CD4-positive, alpha-beta T cell (primary cell): ENCODE measurements at regions not wholly inside any gene's neighbourhood (a gene's known extent, or its start where the extent isn't known, plus 50 kb on each side); places are given as distances from the start of the nearest gene placed in this dataset.

ENCODE experiments used
- ATAC-seq: fragments of 200-7000 bp; cut with Tn5 transposase; one replicate; pipeline ENCODE4 v1.10.0; 2022; ENCODE audit warnings: mild to moderate bottlenecking; ENCODE audit not compliant: poor library complexity
- CTCF ChIA-PET: fragments of 350-600 bp; sonication (Branson Sonifier 250); formaldehyde crosslinking; loops from one replicate; lab custom pipeline; 2021; ENCODE audit warnings: antibody characterized with exemption, inconsistent platforms; lab: Charles Lee
- POLR2A ChIA-PET: fragments of 350-600 bp; sonication (Branson Sonifier 250); formaldehyde crosslinking; loops from one replicate; lab custom pipeline; 2021; ENCODE audit warnings: antibody characterized with exemption, inconsistent platforms; lab: Charles Lee
- DNase-seq, 14 experiments: peaks; one replicate each; pipeline ENCODE4 v3.0.0-alpha.2; 2013 to 2020; ENCODE audit warnings: mixed read lengths in 2 of 14
- H3K27ac ChIP-seq, 2 donors: one replicate each; pipeline versions ENCODE4 v1.5.1 to v1.7.0; 2013; ENCODE audit warnings: low read length in 2 of 2, low read depth in 1 of 2, mild to moderate bottlenecking in 1 of 2
- H3K27me3 ChIP-seq, 2 experiments: 1 replicate in 1 of 2; 2 replicates in 1 of 2; pipeline versions ENCODE4 v1.6.1 to v1.7.0; 2013; ENCODE audit warnings: low read length in 2 of 2, control low read depth in 1 of 2, mild to moderate bottlenecking in 1 of 2, moderate library complexity in 1 of 2; ENCODE audit not compliant: insufficient read depth in 2 of 2, control insufficient read depth in 1 of 2
- H3K36me3 ChIP-seq: one replicate; pipeline ENCODE4 v1.6.1; 2013; ENCODE audit warnings: low read length, control low read depth; ENCODE audit not compliant: insufficient read depth
- H3K4me1 ChIP-seq: one replicate; pipeline ENCODE4 v1.6.1; 2013; ENCODE audit warnings: low read length, control low read depth; ENCODE audit not compliant: insufficient read depth
- H3K4me3 ChIP-seq: one replicate; pipeline ENCODE4 v1.5.1; 2013; ENCODE audit warnings: mild to moderate bottlenecking, low read length, moderate library complexity
- H3K9me3 ChIP-seq, 2 experiments: 1 replicate in 1 of 2; 2 replicates in 1 of 2; pipeline versions ENCODE4 v1.6.1 to v1.7.0; 2013; ENCODE audit warnings: low read length in 2 of 2, mild to moderate bottlenecking in 2 of 2, control low read depth in 1 of 2, moderate library complexity in 1 of 2; ENCODE audit not compliant: control insufficient read depth in 1 of 2, insufficient read depth in 1 of 2
- H3K27ac Mint-ChIP-seq: one replicate; pipeline ENCODE4 v1.8.0; 2020; ENCODE audit warnings: mixed read lengths
- H3K27me3 Mint-ChIP-seq: one replicate; pipeline ENCODE4 v1.8.0; 2021; ENCODE audit warnings: mixed read lengths
- H3K36me3 Mint-ChIP-seq: one replicate; pipeline ENCODE4 v1.8.0; 2021; ENCODE audit warnings: low read depth, mixed read lengths
- H3K4me1 Mint-ChIP-seq: one replicate; pipeline ENCODE4 v1.8.0; 2021; ENCODE audit warnings: low read depth, mixed read lengths
- H3K4me3 Mint-ChIP-seq: one replicate; pipeline ENCODE4 v1.8.0; 2020; ENCODE audit warnings: mild to moderate bottlenecking, mixed read lengths
- H3K9me3 Mint-ChIP-seq: one replicate; pipeline ENCODE4 v1.8.0; 2020; ENCODE audit warnings: mixed read lengths
- CTCF ChIP-seq: fragments of 200-600 bp; IDR thresholded peaks from one replicate; pipeline ENCODE4 v1.8.0; 2022; ENCODE audit warnings: antibody characterized with exemption, mild to moderate bottlenecking
- intact Hi-C, 2 experiments: fragments of 100-400 bp; cut with DNase I in 1 of 2; cut with micrococcal nuclease in 1 of 2; formaldehyde crosslinking; loops; one replicate each; pipeline versions ENCODE4 v1.15.1 to v1.9.0; 2023 to 2025; cut with DNase I, micrococcal nuclease

GRCh38 chr2:120887741-120888231, 152.1 kb downstream of the GLI2 start:
- no peak overlapping the region for H3K27ac Mint-ChIP-seq
- peaks cover 0 to 8% of the 10 kb centered on the region in 2 experiments for H3K9me3 ChIP-seq
- H3K9me3 Mint-ChIP-seq = no peaks in the 10 kb centered on the region
- no peaks in the 10 kb centered on the region for H3K4me1 ChIP-seq
- TF ChIP-seq CTCF = no peak
- H3K36me3 ChIP-seq = no peaks in the 10 kb centered on the region
- H3K36me3 Mint-ChIP-seq = no peaks in the 10 kb centered on the region
- ATAC-seq = no peak
- ChIA-PET POLR2A (no interaction called here), CTCF (no interaction called here)
- intact Hi-C loops = no loop called here
- no peak overlapping the region for H3K27ac ChIP-seq
- no peak overlapping the region for H3K4me3 Mint-ChIP-seq
- DNase-seq = no peak
- no peaks in the 10 kb centered on the region for H3K27me3 Mint-ChIP-seq
- no peak overlapping the region for H3K4me3 ChIP-seq
- no peaks in the 10 kb centered on the region for H3K27me3 ChIP-seq
- H3K4me1 Mint-ChIP-seq = no peaks in the 10 kb centered on the region

GRCh38 chr2:120888851-120889250, 153.2 kb downstream of the GLI2 start:
- no peaks in the 10 kb centered on the region for H3K36me3 Mint-ChIP-seq
- intact Hi-C loops = no loop called here
- DNase-seq (no peak), ATAC-seq (no peak)
- peaks cover 0 to 8% of the 10 kb centered on the region in 2 experiments for H3K9me3 ChIP-seq
- no peaks in the 10 kb centered on the region for H3K27me3 Mint-ChIP-seq
- H3K4me1 Mint-ChIP-seq = no peaks in the 10 kb centered on the region
- TF ChIP-seq CTCF = no peak
- H3K36me3 ChIP-seq = no peaks in the 10 kb centered on the region
- H3K9me3 Mint-ChIP-seq = no peaks in the 10 kb centered on the region
- no peak overlapping the region for H3K4me3 ChIP-seq
- H3K27me3 ChIP-seq = no peaks in the 10 kb centered on the region
- H3K27ac ChIP-seq = no peak overlapping the region
- no peak overlapping the region for H3K4me3 Mint-ChIP-seq
- no peak overlapping the region for H3K27ac Mint-ChIP-seq
- ChIA-PET POLR2A (no interaction called here), CTCF (no interaction called here)
- H3K4me1 ChIP-seq = no peaks in the 10 kb centered on the region

GRCh38 chr2:120889936-120890335, 154.3 kb downstream of the GLI2 start:
- H3K36me3 Mint-ChIP-seq = no peaks in the 10 kb centered on the region
- H3K4me3 ChIP-seq = no peak overlapping the region
- TF ChIP-seq CTCF = no peak
- no peak overlapping the region for H3K27ac Mint-ChIP-seq
- peaks cover 0 to 8% of the 10 kb centered on the region in 2 experiments for H3K9me3 ChIP-seq
- no peaks in the 10 kb centered on the region for H3K9me3 Mint-ChIP-seq
- no peaks in the 10 kb centered on the region for H3K27me3 ChIP-seq
- no peaks in the 10 kb centered on the region for H3K27me3 Mint-ChIP-seq
- CTCF ChIA-PET = no interaction called here
- no peaks in the 10 kb centered on the region for H3K4me1 ChIP-seq
- no peaks in the 10 kb centered on the region for H3K4me1 Mint-ChIP-seq
- no peak for ATAC-seq
- no peak overlapping the region for H3K4me3 Mint-ChIP-seq
- intact Hi-C loops = no loop called here
- no peaks in the 10 kb centered on the region for H3K36me3 ChIP-seq
- H3K27ac ChIP-seq = no peak overlapping the region
- POLR2A ChIA-PET = no interaction called here
- no peak for DNase-seq
